OCI-LY3 (cell line): ENCODE measurements at regions not wholly inside any gene's neighbourhood (a gene's known extent, or its start where the extent isn't known, plus 50 kb on each side); places are given as distances from the start of the nearest gene placed in this dataset.

Experiments
- H2AFZ ChIP-seq: fragments of 200-600, 300-600 bp; shearing (Covaris generic); 2 replicates; pipeline ENCODE4 v1.6.0; 2014; ENCODE audit warnings: antibody characterized with exemption, low read depth, low read length
- H3K27ac ChIP-seq: fragments of 200-600, 300-600 bp; sonication (generic); 2 replicates; pipeline ENCODE4 v1.5.1; 2014; ENCODE audit warnings: mild to moderate bottlenecking, low read length, moderate library complexity, mixed read lengths
- H3K27me3 ChIP-seq: fragments of 200-600, 300-600 bp; sonication (generic); 2 replicates; pipeline ENCODE4 v1.6.1; 2014; ENCODE audit warnings: low read depth, low read length, mixed read lengths
- H3K36me3 ChIP-seq: fragments of 200-600, 300-600 bp; sonication (generic); replicated peaks from 2 replicates; pipeline ENCODE3; 2014; ENCODE audit warnings: low read depth, low read length, mixed read lengths
- H3K4me1 ChIP-seq: fragments of 300-600, 200-600 bp; sonication (generic); 2 replicates; pipeline ENCODE4 v1.6.1; 2014; ENCODE audit warnings: low read length, mixed read lengths
- H3K4me2 ChIP-seq: fragments of 200-600, 300-600 bp; sonication (generic); 2 replicates; pipeline ENCODE4 v1.6.1; 2014; ENCODE audit warnings: low read length, mixed read lengths
- H3K4me3 ChIP-seq: fragments of 300-600, 200-600 bp; sonication (generic); 2 replicates; pipeline ENCODE4 v1.5.1; 2014; ENCODE audit warnings: antibody characterized with exemption, mild to moderate bottlenecking, low read length, moderate library complexity
- H3K79me2 ChIP-seq: fragments of 300-600, 200-600 bp; shearing (Covaris generic); 2 replicates; pipeline ENCODE4 v1.6.1; 2014; ENCODE audit warnings: mild to moderate bottlenecking, low read length, mixed read lengths
- H3K9ac ChIP-seq: fragments of 300-600, 200-600 bp; shearing (Covaris generic); 2 replicates; pipeline ENCODE4 v1.6.0; 2014; ENCODE audit warnings: mild to moderate bottlenecking, low read length, moderate library complexity
- H3K9me3 ChIP-seq: fragments of 200-600, 300-600 bp; shearing (Covaris generic); 2 replicates; pipeline ENCODE4 v1.6.1; 2014; ENCODE audit warnings: low read length, mixed read lengths; ENCODE audit not compliant: insufficient read depth
- H4K20me1 ChIP-seq: fragments of 200-600, 300-600 bp; sonication (generic); 2 replicates; pipeline ENCODE4 v1.6.1; 2016; ENCODE audit warnings: low read length, mixed read lengths; ENCODE audit not compliant: insufficient read depth
- EZH2phosphoT487 ChIP-seq: fragments of 200-600 bp; shearing (Covaris generic); IDR thresholded peaks from 2 replicates; pipeline ENCODE4 v1.6.1; 2018; ENCODE audit warnings: antibody characterized with exemption, mixed run types, low read depth
- TF ChIP-seq, protein P1 (sequence below): fragments of 200-600, 300-600 bp; sonication (generic); IDR thresholded peaks from 2 replicates; pipeline ENCODE4 v1.5.1; 2014; ENCODE audit warnings: antibody characterized with exemption, low read length, low read depth

DNA sequence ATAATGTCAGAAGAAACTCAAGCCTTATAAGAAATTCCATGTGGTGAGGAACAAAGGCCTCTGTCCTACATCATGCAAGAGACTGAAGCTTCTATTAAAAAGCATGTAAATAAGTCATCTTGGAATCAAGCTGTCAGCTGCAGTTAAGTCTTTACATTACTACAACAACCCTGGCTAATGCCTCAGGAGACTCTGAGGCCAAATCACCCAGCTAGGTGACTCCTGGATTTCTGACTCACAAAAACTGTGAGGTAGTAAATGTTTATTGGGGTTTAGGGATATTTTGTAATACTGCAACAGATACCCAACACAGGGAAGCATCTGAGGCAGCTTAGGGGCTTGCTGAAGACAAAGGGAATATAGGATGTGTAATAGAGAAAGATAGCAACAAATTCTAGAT lies 89.6 kb downstream of the C11orf87 start:
- TF ChIP-seq, protein P1, sequence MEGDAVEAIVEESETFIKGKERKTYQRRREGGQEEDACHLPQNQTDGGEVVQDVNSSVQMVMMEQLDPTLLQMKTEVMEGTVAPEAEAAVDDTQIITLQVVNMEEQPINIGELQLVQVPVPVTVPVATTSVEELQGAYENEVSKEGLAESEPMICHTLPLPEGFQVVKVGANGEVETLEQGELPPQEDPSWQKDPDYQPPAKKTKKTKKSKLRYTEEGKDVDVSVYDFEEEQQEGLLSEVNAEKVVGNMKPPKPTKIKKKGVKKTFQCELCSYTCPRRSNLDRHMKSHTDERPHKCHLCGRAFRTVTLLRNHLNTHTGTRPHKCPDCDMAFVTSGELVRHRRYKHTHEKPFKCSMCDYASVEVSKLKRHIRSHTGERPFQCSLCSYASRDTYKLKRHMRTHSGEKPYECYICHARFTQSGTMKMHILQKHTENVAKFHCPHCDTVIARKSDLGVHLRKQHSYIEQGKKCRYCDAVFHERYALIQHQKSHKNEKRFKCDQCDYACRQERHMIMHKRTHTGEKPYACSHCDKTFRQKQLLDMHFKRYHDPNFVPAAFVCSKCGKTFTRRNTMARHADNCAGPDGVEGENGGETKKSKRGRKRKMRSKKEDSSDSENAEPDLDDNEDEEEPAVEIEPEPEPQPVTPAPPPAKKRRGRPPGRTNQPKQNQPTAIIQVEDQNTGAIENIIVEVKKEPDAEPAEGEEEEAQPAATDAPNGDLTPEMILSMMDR = no peak
- TF ChIP-seq EZH2phosphoT487 = no peak
- H3K9ac ChIP-seq = no peak overlapping the region
- peaks cover 31% of the 10 kb centered on the region for H3K4me1 ChIP-seq
- no peaks in the 10 kb centered on the region for H3K79me2 ChIP-seq
- H3K27me3 ChIP-seq = no peaks in the 10 kb centered on the region
- no peak overlapping the region for H3K27ac ChIP-seq
- H4K20me1 ChIP-seq = no peaks in the 10 kb centered on the region
- H3K4me3 ChIP-seq = no peak overlapping the region
- no peaks in the 10 kb centered on the region for H3K36me3 ChIP-seq
- no peak overlapping the region for H3K4me2 ChIP-seq
- H2AFZ ChIP-seq = no peak overlapping the region
- H3K9me3 ChIP-seq = no peaks in the 10 kb centered on the region

DNA sequence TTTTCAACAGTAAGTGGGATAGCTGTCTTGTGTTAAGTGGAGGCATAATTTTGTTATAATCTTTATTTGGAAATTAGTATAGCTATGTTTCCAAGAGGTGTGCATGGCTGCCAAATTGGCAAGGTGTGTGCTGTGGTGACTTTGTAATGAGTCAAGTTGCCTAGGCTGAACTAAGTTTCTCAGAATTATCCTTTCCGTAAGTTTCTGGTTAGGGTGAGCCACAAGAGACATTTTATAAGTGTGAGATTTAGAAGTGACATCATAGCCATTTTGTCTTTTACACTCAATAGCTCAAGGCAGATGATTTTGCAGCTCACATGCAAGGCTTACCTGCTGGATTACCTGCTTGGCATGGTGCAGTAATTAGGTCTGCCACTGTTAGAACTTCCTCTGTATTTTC lies 90.3 kb downstream of the C11orf87 start:
- Histone ChIP-seq H3K36me3 (no peaks in the 10 kb centered on the region), H4K20me1 (no peaks in the 10 kb centered on the region), H3K79me2 (no peaks in the 10 kb centered on the region), H3K9ac (no peak overlapping the region), H2AFZ (no peak overlapping the region; the same call in 1 of the 2 replicates), H3K4me2 (peak overlapping the region; percentile 19), H3K4me3 (no peak overlapping the region), H3K27ac (no peak overlapping the region), H3K9me3 (no peaks in the 10 kb centered on the region), H3K4me1 (peaks cover 31% of the 10 kb centered on the region), H3K27me3 (no peaks in the 10 kb centered on the region)
- TF ChIP-seq EZH2phosphoT487 = no peak
- TF ChIP-seq, protein P1 = no peak

DNA sequence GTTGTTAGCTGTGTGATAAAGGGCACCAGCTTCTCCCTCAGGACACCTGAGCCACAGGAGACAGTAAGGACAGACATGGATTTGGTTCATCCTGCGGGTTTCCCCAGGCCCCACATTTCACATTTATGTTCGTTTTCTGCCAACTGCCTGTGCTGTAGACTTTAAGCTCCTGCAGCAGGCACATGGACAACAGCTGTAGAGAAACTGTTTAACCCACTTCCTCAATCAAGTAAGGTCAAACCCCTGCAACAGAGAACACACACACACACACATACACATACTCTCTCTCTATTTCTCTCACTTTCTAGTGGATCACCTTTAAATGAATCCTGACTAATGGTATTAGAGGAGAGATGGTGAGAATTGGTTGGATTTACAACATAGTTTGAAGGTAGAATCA lies 90.7 kb downstream of the C11orf87 start:
- no peaks in the 10 kb centered on the region for H3K9me3 ChIP-seq
- H3K27me3 ChIP-seq = no peaks in the 10 kb centered on the region
- no peaks in the 10 kb centered on the region for H4K20me1 ChIP-seq
- H3K9ac ChIP-seq = no peak overlapping the region
- H3K4me1 ChIP-seq = peaks cover 31% of the 10 kb centered on the region
- H3K36me3 ChIP-seq = no peaks in the 10 kb centered on the region
- H3K4me3 ChIP-seq = no peak overlapping the region
- H3K4me2 ChIP-seq = peak overlapping the region; percentile 19
- no peak overlapping the region for H3K27ac ChIP-seq
- H2AFZ ChIP-seq = no peak overlapping the region; the same call in 1 of the 2 replicates
- TF ChIP-seq EZH2phosphoT487 = no peak
- TF ChIP-seq, protein P1 = no peak
- no peaks in the 10 kb centered on the region for H3K79me2 ChIP-seq

DNA sequence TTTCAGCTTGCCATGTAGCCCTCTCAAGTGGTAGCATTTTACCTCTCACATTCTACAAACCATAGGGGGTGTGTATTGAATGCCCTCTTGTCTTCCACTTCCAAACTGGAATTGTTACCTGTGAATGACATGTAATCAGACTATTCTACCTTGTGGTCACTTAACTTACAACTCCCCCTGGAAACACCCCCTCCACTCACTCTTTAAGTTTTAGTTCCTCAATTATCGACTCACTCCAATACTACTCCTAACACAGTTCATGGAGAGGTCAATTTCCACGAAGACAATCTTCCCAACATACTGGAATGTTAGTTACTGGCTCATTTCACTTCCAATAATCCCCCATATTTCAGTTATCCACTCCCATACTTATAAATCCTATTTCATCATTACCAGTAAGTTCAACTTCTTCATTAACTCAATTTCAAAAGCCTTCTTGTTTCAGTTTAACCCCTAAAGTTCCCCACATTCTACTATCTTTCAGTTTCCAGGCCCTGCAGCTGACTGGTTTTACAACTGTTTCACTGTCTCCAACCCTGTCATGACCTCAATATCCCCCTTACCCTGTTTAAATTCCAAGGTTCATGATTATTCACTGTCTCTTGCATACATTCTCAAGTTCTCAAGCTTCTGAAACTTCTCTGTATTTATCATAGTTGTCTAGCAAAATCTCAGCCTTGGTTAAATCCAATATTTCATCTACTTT lies 92.5 kb downstream of the C11orf87 start:
- Histone ChIP-seq H3K36me3 (no peaks in the 10 kb centered on the region), H3K4me3 (peak overlapping the region; percentile 2; the same call in 1 of the 2 replicates), H2AFZ (no peak overlapping the region), H3K79me2 (no peaks in the 10 kb centered on the region), H3K27ac (no peak overlapping the region), H3K4me1 (peaks cover 31% of the 10 kb centered on the region), H3K9me3 (no peaks in the 10 kb centered on the region), H3K4me2 (peak overlapping the region; percentile 35), H4K20me1 (no peaks in the 10 kb centered on the region), H3K27me3 (no peaks in the 10 kb centered on the region), H3K9ac (no peak overlapping the region)
- TF ChIP-seq, protein P1 = no peak
- TF ChIP-seq EZH2phosphoT487 = no peak
